Fibroblast of gingiva (primary cell): ENCODE measurements at regions not wholly inside any gene's neighbourhood (a gene's known extent, or its start where the extent isn't known, plus 50 kb on each side); places are given as distances from the start of the nearest gene placed in this dataset.
"Not testable (repeated sequence)": the region's sequence is repeated elsewhere in the genome, so short reads cannot be mapped to it uniquely, and the experiment has no call there.

Source experiments
- DNase-seq: peaks from one replicate; pipeline ENCODE4 v3.0.0-alpha.2; 2011; ENCODE audit warnings: low read depth

DNA sequence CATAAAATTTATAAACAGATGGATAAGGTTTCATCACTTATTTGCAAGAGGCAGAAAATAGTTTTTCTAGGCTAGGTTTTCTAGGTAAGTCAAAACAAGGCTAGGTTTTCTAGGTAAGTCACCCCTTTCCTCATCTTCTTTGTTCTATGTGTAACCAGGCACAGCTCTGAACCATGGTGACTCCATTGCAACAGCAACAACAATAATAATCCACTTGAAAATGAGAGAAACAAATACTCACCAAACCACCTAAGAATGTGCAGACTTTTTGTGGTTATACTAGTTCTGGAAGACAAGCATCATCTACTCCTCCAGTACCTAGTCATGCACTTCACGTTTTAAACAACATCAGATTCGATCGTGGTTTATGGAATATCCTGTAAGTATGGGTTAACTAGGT lies 237.4 kb upstream of the ACVR2A start:
- no peak for DNase-seq

GRCh38 chr2:147603876-147604275 lies 241.0 kb upstream of the ACVR2A start:
- no peak for DNase-seq

DNA sequence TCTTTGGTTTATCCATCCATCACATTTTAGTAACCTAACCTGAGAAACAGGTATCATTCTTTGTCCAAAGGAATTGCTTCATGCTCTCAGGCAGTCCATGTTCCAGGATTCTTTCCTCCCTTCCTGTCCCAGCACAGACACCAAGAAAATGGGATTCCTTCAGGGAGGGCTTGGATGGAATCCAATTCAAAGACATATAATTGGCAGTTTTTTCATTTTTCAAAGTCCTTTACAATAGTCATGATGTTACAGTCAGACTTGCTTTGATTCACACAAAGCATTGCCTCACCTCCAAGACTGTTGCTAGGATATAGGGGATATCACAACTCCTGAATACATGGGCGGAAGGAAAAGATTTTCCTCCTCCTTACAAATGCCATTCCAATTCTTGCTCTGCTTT lies 241.4 kb upstream of the ACVR2A start:
- no peak for DNase-seq

GRCh38 chr2:147600646-147601045 lies 244.2 kb upstream of the ACVR2A start:
- DNase-seq, result no peak

DNA sequence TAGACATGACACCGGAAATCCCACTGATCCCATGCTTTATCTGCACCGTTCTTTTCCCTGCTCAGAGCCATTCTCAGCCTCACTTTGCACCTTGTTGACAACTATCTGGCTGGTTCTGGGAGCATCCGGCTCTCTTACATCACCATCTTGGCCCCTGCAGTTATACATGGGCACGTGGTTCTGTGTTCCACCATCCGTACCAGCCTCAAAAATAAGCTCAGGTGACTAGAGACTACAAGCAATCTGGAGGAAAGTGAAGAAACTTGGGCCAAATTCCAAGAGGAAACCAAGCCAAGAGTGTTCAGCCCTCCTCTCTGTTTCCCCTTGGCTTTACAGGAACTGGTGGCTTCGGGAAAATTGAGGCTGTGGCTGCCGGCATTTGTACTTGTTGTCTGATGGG lies 244.6 kb upstream of the ACVR2A start:
- DNase-seq, result no peak

GRCh38 chr2:147595200-147595599 lies 249.6 kb upstream of the ACVR2A start:
- no peak for DNase-seq

DNA sequence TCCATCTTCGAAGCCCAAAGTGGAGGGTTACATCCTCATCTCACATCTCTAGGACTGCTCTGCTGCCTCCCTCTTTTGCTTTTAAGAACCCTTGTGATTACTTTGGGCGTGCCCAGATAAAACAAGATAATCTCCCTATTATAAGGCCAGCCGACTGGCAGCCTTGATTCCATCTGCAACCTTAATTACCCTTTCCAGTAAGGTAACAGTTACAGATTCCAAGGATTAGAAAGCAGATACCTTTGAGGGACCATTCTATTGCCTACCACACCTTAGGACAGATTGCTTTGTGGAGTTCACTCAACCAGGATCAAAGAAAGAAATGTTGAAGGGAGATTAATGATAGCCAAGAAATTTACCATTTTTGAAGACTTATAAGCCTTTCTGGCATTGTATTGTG lies 250.8 kb upstream of the ACVR2A start:
- DNase-seq, result no peak

- DNase-seq, result not testable (repeated sequence)
Measured at GRCh38 chr2:147592784-147593183, 252.0 kb upstream of the ACVR2A start.

DNA sequence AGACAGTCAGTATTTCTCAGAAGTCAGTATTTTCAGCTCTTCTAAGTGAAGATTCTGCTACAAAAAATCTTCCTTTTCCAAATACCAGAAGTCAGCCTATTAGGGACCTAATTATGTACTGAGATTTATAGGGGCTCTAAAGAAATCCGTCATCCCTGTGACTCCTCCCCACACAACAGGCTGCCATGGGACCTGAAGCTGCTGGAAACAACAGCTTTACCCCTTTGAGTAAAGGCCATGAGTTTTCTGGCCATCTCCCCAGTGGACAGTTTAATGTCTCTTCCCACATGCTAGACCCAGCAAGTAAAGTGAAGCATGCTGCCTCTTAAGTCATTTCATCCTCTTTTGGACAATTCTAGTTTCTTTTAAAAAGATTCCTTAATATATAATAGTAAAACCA lies 255.7 kb upstream of the ACVR2A start:
- no peak for DNase-seq

DNA sequence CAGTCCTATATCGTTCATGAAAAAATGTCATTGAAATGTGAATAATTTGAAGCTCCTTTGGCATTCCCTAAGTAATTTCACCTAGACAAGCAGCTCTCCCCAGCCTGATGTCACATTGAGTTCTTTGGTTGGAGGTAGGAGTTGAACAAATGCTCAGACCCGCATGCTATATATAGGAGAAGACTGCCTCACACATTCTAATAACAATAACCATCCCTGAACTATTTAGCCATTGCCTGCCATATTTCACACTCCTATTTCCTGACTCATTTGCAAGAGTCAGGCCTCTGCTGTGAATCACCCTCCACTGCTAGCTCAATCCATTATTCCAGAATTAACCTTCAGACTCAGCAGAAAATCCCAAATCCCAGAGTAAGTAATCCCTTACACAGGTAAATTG lies 256.6 kb upstream of the ACVR2A start:
- no peak for DNase-seq

- DNase-seq, result no peak
Measured at GRCh38 chr2:147578529-147578928, 266.3 kb upstream of the ACVR2A start.

DNA sequence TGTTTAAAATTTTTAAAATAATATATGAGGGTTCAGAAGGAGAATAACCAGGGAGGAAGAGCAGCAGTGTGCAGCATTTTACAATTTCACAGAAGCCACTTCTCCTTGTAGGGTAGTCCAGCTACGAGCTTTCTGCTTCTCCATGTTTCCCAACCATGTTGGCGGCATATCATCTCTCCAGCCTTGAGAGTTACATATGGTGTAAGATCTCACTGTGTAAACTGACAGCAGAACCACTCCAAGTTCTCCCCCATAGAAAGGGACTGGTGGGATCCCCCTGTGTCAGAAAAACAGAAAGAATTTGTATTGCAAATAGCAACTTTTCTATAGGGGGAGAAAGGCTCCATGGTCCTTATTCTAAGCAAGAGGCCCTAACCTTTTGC lies 266.8 kb upstream of the ACVR2A start:
- DNase-seq, result no peak

GRCh38 chr2:147577323-147577997 lies 267.4 kb upstream of the ACVR2A start:
- no peak for DNase-seq

DNA sequence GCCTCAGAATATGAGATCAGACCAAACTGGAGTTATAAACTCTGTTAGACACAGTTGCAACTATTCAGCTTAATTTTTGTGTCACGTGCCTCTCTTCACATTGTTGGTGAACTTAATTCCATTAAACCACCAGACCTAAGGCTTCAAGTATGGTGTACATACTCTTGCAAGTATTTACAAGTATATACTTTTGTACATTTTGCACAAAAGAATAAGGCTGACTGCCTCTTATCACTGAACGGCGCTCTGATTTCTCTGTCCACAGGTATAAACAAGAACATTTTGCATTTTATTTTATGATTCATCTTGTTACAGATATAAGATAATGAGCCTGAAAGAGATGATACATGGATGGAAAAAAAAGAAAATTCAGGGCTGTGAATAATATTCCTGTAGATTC lies 269.7 kb upstream of the ACVR2A start:
- no peak for DNase-seq

- DNase-seq, result no peak
Measured at GRCh38 chr2:147572622-147573021, 272.2 kb upstream of the ACVR2A start.

GRCh38 chr2:147569426-147569825 lies 275.4 kb upstream of the ACVR2A start:
- no peak for DNase-seq

GRCh38 chr2:147568109-147568508 lies 276.7 kb upstream of the ACVR2A start:
- no peak for DNase-seq

GRCh38 chr2:147567136-147567535 lies 277.7 kb upstream of the ACVR2A start:
- DNase-seq, result peak; percentile 21

DNA sequence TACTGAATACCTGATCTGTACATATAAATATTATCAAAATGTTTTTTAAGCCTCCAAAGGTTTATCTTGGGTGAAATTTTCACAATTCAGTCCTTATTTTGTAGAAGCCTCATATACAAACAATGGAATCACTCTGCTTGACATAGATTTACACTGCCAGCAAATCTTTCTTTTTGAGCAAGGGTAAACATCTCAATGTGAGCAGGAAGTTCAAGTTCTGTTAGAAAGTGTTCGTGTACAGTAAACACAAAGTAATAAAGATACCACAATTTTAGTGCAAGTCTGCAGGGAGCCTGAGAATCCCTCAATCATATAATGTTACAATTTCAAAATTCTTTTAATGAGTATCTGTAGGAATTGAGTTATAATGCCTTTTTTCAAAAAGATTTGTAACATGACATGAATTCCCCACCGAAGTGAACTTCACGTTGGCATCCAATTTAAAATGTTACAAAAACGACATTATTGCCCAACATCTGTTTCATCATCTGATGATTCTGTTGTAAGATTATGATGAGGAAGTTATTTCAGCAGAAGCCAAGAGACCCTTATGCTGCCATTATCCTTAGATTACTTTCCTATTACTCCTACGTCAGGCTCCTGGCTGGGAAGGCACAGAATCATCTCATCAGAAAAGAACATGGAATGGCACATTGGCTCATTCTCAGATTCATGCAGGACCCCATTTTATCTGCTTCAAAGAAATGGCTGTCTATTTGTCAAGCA lies 283.9 kb upstream of the ACVR2A start:
- DNase-seq, result peak; percentile 73

DNA sequence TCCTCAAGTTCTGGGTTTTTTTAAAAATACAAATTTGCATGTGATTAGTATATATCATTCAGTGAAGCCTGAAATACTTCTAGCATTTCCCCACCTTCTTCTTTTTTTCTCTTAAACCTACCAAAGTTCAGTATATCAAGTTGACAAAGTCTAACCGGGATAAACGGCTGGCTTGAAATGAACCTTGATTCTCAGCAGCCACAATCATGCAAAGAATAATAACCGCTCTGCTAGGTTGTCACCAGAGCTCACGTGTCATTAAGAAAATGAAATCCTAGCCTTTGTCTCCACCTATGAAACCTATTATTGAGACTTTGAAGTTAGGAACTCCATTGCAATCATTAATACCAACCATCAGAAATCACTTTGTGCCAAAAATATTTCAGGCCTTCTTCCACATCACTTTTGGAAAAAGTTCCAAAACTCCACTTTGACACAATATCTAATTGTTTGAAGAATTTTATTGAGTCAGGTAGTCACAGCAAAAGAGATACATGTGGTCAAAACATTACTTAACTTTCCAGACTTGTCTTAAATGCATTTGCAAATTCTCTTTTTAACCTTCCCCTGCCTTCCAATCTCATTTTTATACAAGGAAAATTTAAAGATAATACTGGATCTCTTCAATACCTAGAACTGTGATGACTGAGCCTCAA lies 285.6 kb upstream of the ACVR2A start:
- no peak for DNase-seq

GRCh38 chr2:147558620-147559019 lies 286.2 kb upstream of the ACVR2A start:
- no peak for DNase-seq

- no peak for DNase-seq
Measured at GRCh38 chr2:147554521-147555107, 290.2 kb upstream of the ACVR2A start.

DNA sequence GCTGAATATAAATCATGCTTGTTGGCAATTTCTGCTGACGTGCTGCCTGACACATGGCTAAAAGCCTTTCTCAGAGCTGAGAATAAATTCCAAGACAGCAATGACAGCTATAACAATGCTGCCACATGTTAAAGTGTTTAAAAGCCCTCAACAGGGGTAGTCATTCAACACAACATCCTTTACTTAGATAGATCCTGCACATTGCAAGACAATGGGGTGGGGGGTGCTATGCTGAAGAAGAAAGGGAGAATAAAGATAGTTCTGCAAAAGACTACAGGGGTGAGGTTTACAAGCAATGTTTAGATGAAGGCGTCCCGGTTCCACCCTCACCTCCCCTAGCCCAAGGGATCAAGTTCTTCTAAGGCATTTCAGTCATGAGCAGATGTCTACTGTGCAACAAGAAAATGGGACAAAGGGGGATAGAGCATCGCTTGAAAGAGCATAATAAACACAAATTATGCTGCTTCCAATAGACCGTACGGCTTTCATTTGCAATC lies 291.0 kb upstream of the ACVR2A start:
- no peak for DNase-seq
